ENCODE measurements at regions not wholly inside any gene's neighbourhood (a gene's known extent, or its start where the extent isn't known, plus 50 kb on each side); places are given as distances from the start of the nearest gene placed in this dataset.

DNA sequence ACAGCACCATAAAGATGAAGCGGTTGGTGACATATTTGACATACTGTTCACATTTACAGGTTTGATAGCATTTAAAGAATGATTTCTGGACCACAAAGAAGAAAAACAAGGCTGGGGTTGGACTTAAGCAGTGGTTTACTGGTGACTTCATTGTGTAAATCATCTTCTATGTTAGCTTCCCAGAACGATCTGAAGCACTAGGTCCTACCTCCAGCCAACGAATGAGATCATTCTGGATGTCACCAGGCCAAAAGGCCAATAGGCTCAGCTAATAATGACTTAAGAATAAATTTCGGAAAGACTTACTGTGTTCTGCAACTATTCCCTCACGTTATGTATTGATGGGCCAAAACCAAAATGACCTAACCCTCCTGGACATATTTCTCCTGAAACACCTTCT lies 675.3 kb upstream of the CCNG1 start:
- no peaks in the 10 kb centered on the region for H3K27me3 ChIP-seq (replicated peaks)

DNA sequence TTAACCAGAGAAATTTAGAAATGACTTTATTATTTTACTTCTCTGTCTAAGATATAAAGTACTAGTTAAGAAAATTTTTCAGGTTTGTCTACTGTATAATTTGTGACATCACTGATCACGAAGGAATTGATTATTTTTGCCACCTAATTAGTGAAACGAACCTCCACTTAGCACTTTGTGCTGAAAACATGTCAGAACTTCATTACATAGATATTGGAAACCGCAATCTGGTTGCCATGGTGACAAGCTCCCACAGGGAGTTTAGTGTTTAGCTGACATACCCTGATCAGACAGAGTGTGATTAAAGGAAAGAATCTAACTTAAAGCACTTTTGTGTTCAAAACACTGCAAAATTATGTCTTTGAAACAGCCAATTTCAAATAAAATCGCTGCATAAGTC lies 668.4 kb upstream of the CCNG1 start:
- Histone ChIP-seq H3K27ac (no peak overlapping the region), H3K4me3 (ENCODE audit: low read depth, low read length) (no peak overlapping the region), H3K27me3 (replicated peaks) (no peaks in the 10 kb centered on the region), H3K36me3 (replicated peaks) (no peaks in the 10 kb centered on the region)
- DNase-seq = no peak
- TF ChIP-seq, protein P1, sequence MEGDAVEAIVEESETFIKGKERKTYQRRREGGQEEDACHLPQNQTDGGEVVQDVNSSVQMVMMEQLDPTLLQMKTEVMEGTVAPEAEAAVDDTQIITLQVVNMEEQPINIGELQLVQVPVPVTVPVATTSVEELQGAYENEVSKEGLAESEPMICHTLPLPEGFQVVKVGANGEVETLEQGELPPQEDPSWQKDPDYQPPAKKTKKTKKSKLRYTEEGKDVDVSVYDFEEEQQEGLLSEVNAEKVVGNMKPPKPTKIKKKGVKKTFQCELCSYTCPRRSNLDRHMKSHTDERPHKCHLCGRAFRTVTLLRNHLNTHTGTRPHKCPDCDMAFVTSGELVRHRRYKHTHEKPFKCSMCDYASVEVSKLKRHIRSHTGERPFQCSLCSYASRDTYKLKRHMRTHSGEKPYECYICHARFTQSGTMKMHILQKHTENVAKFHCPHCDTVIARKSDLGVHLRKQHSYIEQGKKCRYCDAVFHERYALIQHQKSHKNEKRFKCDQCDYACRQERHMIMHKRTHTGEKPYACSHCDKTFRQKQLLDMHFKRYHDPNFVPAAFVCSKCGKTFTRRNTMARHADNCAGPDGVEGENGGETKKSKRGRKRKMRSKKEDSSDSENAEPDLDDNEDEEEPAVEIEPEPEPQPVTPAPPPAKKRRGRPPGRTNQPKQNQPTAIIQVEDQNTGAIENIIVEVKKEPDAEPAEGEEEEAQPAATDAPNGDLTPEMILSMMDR (IDR thresholded peaks at IDR 0.05; ENCODE audit: low read depth, low read length, missing control alignments) = no peak
- in situ Hi-C loops (cut with HindIII; ENCODE audit: low pct_ligation_motif_present, low sequenced_read_pairs) = no loop called here

More for the DNA sequence above, 675.3 kb upstream of the CCNG1 start:
- DNase-seq = no peak
- Histone ChIP-seq H3K27ac (no peak overlapping the region), H3K4me3 (ENCODE audit: low read depth, low read length) (no peak overlapping the region), H3K36me3 (replicated peaks) (no peaks in the 10 kb centered on the region)
- TF ChIP-seq, protein P1 (IDR thresholded peaks at IDR 0.05; ENCODE audit: low read depth, low read length, missing control alignments) = no peak
- in situ Hi-C loops (cut with HindIII; ENCODE audit: low pct_ligation_motif_present, low sequenced_read_pairs) = no loop called here

DNA sequence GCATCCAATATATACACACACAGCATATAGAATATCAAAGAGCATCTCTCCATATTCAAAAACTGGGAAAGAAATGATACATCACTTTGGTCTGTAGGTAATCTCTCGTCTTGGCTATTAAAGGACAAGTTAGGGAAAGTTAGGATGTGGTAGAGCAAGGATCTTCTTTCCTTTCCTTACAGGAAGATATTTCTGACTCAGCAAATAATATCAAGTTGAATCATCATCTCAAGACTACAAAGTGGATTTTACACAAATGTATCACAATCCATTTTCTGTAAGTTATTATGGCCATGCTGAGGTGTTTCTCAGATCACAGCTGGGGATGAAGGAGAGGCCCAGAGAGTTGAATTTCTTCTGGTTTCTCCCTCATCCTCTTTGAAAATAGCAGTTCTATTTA lies 651.7 kb upstream of the CCNG1 start:
- Histone ChIP-seq H3K4me3 (ENCODE audit: low read depth, low read length) (no peak overlapping the region), H3K27me3 (replicated peaks) (no peaks in the 10 kb centered on the region), H3K36me3 (replicated peaks) (no peaks in the 10 kb centered on the region), H3K27ac (no peak overlapping the region)
- no peak for DNase-seq
- TF ChIP-seq, protein P1 (IDR thresholded peaks at IDR 0.05; ENCODE audit: low read depth, low read length, missing control alignments) = no peak
- in situ Hi-C loops (cut with HindIII; ENCODE audit: low pct_ligation_motif_present, low sequenced_read_pairs) = no loop called here

DNA sequence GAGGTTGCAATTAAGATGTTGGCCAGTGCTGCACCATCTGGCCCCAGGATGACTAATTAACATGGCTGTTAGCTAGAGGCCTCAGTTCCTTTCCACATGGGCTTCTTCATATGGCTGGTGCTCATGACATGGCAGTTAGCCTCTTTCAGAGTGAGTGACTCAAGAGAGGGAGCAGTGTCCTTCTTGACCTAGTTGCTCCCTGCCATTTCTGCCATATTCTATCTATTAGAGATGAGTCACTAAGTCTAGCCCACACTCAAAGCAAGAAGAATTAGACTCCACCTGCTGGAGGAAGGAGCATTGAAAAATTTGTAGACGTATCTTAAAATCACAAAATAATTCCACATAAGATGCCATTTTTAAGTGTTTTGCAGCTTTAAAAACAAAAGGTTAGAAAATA lies 651.2 kb upstream of the CCNG1 start:
- TF ChIP-seq, protein P1 (IDR thresholded peaks at IDR 0.05; ENCODE audit: low read depth, low read length, missing control alignments) = no peak
- in situ Hi-C loops (cut with HindIII; ENCODE audit: low pct_ligation_motif_present, low sequenced_read_pairs) = no loop called here
- Histone ChIP-seq H3K4me3 (ENCODE audit: low read depth, low read length) (no peak overlapping the region), H3K27ac (no peak overlapping the region), H3K36me3 (replicated peaks) (no peaks in the 10 kb centered on the region), H3K27me3 (replicated peaks) (no peaks in the 10 kb centered on the region)
- DNase-seq = no peak

DNA sequence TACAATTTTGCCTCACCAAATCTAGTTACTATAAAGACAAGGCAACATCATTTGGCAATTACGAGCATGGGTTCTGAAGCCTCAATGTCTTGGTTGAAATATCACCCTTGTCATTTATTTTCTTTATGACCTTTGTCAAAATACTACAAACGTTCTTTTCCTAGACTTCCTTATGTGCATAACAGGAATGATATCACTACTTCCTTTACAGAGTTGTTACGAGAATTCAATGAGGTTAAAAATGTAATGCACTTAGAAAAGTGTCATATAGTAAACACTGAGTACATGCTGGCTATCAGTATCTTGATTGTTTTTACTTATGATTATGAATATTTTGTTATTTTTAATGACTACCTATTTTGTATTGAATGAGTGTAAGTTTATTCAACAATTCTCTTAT lies 640.9 kb upstream of the CCNG1 start:
- TF ChIP-seq, protein P1 (IDR thresholded peaks at IDR 0.05; ENCODE audit: low read depth, low read length, missing control alignments) = no peak
- H3K27ac ChIP-seq = no peak overlapping the region
- DNase-seq = no peak
- no peaks in the 10 kb centered on the region for H3K36me3 ChIP-seq (replicated peaks)
- in situ Hi-C loops (cut with HindIII; ENCODE audit: low pct_ligation_motif_present, low sequenced_read_pairs) = no loop called here
- H3K27me3 ChIP-seq (replicated peaks) = no peaks in the 10 kb centered on the region
- no peak overlapping the region for H3K4me3 ChIP-seq (ENCODE audit: low read depth, low read length)

DNA sequence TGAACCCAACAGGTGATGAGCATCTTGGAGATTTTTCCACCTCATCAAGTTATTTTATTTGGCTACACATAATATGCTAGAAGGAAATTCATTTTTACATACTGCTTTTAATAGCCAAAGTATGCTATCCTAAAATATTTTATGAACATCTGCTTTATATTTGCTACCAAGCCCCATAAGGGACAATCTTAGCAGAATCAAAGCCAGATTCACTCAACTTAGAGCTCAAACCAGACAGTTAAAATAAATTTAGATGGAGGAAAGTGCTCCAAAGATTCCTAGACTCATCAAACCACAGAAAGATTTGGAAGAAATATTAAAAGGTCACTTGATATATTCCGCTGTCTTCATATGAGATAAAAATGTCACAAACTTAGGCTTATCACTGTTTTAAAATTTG lies 637.1 kb upstream of the CCNG1 start:
- H3K27me3 ChIP-seq (replicated peaks) = no peaks in the 10 kb centered on the region
- in situ Hi-C loops (cut with HindIII; ENCODE audit: low pct_ligation_motif_present, low sequenced_read_pairs) = no loop called here
- no peak overlapping the region for H3K27ac ChIP-seq
- TF ChIP-seq, protein P1 (IDR thresholded peaks at IDR 0.05; ENCODE audit: low read depth, low read length, missing control alignments) = no peak
- H3K4me3 ChIP-seq (ENCODE audit: low read depth, low read length) = no peak overlapping the region
- DNase-seq = no peak
- no peaks in the 10 kb centered on the region for H3K36me3 ChIP-seq (replicated peaks)

All from brain microvascular endothelial cell (primary cell).